WI38 (cell line): ENCODE measurements at regions not wholly inside any gene's neighbourhood (a gene's known extent, or its start where the extent isn't known, plus 50 kb on each side); places are given as distances from the start of the nearest gene placed in this dataset.

Experiments
- H3K4me3 ChIP-seq: 2 replicates; pipeline ENCODE4 v1.5.1; 2011; ENCODE audit warnings: low read depth, mild to moderate bottlenecking, control low read depth, low read length
- CTCF ChIP-seq: IDR thresholded peaks from 2 replicates; pipeline ENCODE4 v1.5.1; 2012; ENCODE audit warnings: low read depth, mild to moderate bottlenecking, control low read depth, low read length

- no peak for TF ChIP-seq CTCF
- H3K4me3 ChIP-seq: no peak overlapping the region
Observed at GRCh38 chr5:107100121-107100520, 570.6 kb downstream of the EFNA5 start.

- no peak overlapping the region for H3K4me3 ChIP-seq
- TF ChIP-seq CTCF: no peak
Observed at GRCh38 chr5:107099506-107099905, 571.2 kb downstream of the EFNA5 start.

- H3K4me3 ChIP-seq: no peak overlapping the region
- no peak for TF ChIP-seq CTCF
Observed at GRCh38 chr5:107092695-107093094, 578.0 kb downstream of the EFNA5 start.

- TF ChIP-seq CTCF: no peak
- no peak overlapping the region for H3K4me3 ChIP-seq
Observed at GRCh38 chr5:107090506-107090905, 580.2 kb downstream of the EFNA5 start.

GRCh38 chr5:107088907-107089306 lies 581.8 kb downstream of the EFNA5 start:
- no peak overlapping the region for H3K4me3 ChIP-seq
- TF ChIP-seq CTCF: no peak

GRCh38 chr5:107085572-107085971 lies 585.2 kb downstream of the EFNA5 start:
- no peak for TF ChIP-seq CTCF
- H3K4me3 ChIP-seq: no peak overlapping the region

- TF ChIP-seq CTCF: no peak
- H3K4me3 ChIP-seq: no peak overlapping the region
Observed at GRCh38 chr5:107074996-107075395, 595.7 kb downstream of the EFNA5 start.

- TF ChIP-seq CTCF: no peak
- no peak overlapping the region for H3K4me3 ChIP-seq
Observed at GRCh38 chr5:107072967-107073366, 597.8 kb downstream of the EFNA5 start.
